Parathyroid adenoma (tissue), 2 donors: ENCODE measurements at regions not wholly inside any gene's neighbourhood (a gene's known extent, or its start where the extent isn't known, plus 50 kb on each side); places are given as distances from the start of the nearest gene placed in this dataset.
A peak's percentile ranks its signal among the peaks of the same experiment; 100 is the strongest.

Experiments used
- H2AFZ ChIP-seq: fragments of 300-600 bp; sonication (generic); one replicate; pipeline ENCODE4 v1.7.0; 2017; ENCODE audit warnings: antibody characterized with exemption, mild to moderate bottlenecking
- H3K27ac ChIP-seq: fragments of 300-600 bp; sonication (generic); one replicate; pipeline ENCODE4 v1.7.0; 2017
- H3K27me3 ChIP-seq: fragments of 300-600 bp; sonication (generic); one replicate; pipeline ENCODE4 v1.7.0; 2017; ENCODE audit warnings: low read length; ENCODE audit not compliant: control insufficient read depth, insufficient read depth
- H3K36me3 ChIP-seq: fragments of 300-600 bp; sonication (generic); one replicate; pipeline ENCODE4 v1.7.0; 2017; ENCODE audit warnings: low read length; ENCODE audit not compliant: control insufficient read depth, insufficient read depth
- H3K4me1 ChIP-seq: fragments of 300-600 bp; sonication (generic); one replicate; pipeline ENCODE4 v1.7.0; 2017; ENCODE audit warnings: control low read depth
- H3K4me2 ChIP-seq: fragments of 300-600 bp; sonication (generic); one replicate; pipeline ENCODE4 v1.7.0; 2017; ENCODE audit warnings: low read length
- H3K4me3 ChIP-seq: fragments of 300-600 bp; sonication (generic); one replicate; pipeline ENCODE4 v1.7.0; 2017; ENCODE audit warnings: low read depth, low read length
- H3K79me2 ChIP-seq: fragments of 300-600 bp; sonication (generic); one replicate; pipeline ENCODE4 v1.7.0; 2017; ENCODE audit warnings: control low read depth
- H3K9ac ChIP-seq: fragments of 300-600 bp; sonication (generic); one replicate; pipeline ENCODE4 v1.7.0; 2017; ENCODE audit warnings: mild to moderate bottlenecking
- H3K9me3 ChIP-seq: fragments of 300-600 bp; sonication (generic); one replicate; pipeline ENCODE4 v1.7.0; 2017; ENCODE audit warnings: low read length; ENCODE audit not compliant: control insufficient read depth
- TF ChIP-seq, protein P1 (sequence below): fragments of 300-600 bp; sonication (generic); IDR thresholded peaks from one replicate; pipeline ENCODE4 v1.7.0; 2017; ENCODE audit warnings: antibody characterized with exemption, mild to moderate bottlenecking
- donor health status: primary hyperparathyroidism.

DNA sequence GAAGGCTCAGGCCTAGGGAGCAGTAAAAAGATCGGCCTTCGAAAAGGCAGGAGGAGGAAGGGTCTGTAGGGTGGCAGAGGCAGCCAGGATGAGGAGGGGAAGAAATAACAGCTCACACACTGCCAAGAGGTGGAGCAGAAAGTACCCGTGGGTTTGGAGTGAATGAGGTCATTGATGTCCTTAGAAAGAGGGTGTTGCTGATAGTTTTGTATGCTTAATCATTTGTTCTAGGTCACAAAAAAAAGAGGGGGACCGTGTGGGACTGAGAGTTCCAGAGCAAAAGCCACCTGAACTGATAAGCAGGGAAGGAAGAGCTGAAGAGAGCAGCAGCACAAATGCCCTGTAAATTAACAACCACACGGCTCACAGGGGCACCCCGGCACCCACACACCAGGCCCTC lies 140.4 kb downstream of the FAM161A start:
- no peak overlapping the region for H3K4me3 ChIP-seq
- H3K27ac ChIP-seq, result no peak overlapping the region
- no peaks in the 10 kb centered on the region for H3K9me3 ChIP-seq
- TF ChIP-seq, protein P1, sequence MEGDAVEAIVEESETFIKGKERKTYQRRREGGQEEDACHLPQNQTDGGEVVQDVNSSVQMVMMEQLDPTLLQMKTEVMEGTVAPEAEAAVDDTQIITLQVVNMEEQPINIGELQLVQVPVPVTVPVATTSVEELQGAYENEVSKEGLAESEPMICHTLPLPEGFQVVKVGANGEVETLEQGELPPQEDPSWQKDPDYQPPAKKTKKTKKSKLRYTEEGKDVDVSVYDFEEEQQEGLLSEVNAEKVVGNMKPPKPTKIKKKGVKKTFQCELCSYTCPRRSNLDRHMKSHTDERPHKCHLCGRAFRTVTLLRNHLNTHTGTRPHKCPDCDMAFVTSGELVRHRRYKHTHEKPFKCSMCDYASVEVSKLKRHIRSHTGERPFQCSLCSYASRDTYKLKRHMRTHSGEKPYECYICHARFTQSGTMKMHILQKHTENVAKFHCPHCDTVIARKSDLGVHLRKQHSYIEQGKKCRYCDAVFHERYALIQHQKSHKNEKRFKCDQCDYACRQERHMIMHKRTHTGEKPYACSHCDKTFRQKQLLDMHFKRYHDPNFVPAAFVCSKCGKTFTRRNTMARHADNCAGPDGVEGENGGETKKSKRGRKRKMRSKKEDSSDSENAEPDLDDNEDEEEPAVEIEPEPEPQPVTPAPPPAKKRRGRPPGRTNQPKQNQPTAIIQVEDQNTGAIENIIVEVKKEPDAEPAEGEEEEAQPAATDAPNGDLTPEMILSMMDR, result no peak
- H3K36me3 ChIP-seq, result no peaks in the 10 kb centered on the region
- no peak overlapping the region for H3K4me2 ChIP-seq
- H3K79me2 ChIP-seq, result no peaks in the 10 kb centered on the region
- H3K4me1 ChIP-seq, result peaks cover 1% of the 10 kb centered on the region
- H3K9ac ChIP-seq, result no peak overlapping the region
- H2AFZ ChIP-seq, result no peak overlapping the region
- H3K27me3 ChIP-seq, result no peaks in the 10 kb centered on the region

DNA sequence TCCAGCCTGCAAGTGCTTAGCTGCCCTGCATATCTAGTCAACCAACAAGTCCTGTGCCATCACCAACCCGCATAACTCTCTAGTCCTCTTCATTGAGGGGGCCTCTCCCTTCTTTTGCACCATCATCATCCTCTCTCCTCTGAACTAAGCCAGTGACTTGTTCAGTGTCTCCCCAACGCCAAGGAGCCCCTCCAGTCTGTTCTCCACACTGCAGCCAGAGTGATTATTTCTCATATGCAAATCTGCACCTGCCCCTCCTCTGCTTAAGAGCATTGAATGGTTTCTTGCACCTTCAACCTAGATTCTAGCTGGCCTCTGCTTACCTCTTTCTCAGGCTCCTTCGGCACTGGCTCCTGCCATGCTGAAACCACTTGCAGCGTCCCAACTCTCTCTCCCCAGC lies 141.8 kb downstream of the FAM161A start:
- no peaks in the 10 kb centered on the region for H3K79me2 ChIP-seq
- no peaks in the 10 kb centered on the region for H3K36me3 ChIP-seq
- TF ChIP-seq, protein P1, result no peak

DNA sequence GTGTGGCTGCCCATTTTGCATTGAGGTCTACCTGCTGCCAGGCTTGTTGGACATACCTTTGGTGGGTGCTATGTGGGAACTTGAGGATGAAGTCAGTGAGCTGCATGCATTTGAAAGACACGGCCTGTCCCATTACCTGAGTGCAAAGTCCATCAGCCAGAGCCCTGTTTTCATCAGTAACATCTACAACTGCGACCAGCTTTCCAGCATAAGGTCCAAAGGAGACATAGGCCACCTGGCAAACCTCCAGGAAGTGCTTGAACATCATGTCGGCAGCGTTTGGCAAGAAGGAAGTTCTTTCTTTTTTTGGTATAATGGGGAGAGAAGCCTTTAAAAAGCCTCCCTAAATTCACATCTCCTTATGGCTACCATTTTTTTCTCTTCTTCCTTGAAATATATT lies 143.1 kb downstream of the FAM161A start:
- H3K27me3 ChIP-seq, result no peaks in the 10 kb centered on the region
- no peak overlapping the region for H3K4me3 ChIP-seq
- peaks cover 8% of the 10 kb centered on the region for H3K4me1 ChIP-seq
- TF ChIP-seq, protein P1, result no peak
- H3K27ac ChIP-seq, result no peak overlapping the region
- no peak overlapping the region for H3K4me2 ChIP-seq
- H3K9ac ChIP-seq, result no peak overlapping the region
- no peaks in the 10 kb centered on the region for H3K9me3 ChIP-seq
- H2AFZ ChIP-seq, result no peak overlapping the region
- H3K79me2 ChIP-seq, result no peaks in the 10 kb centered on the region
- H3K36me3 ChIP-seq, result no peaks in the 10 kb centered on the region

More for the DNA sequence above, 141.8 kb downstream of the FAM161A start:
- Histone ChIP-seq H3K9me3 (no peaks in the 10 kb centered on the region), H3K9ac (no peak overlapping the region), H3K4me1 (peaks cover 8% of the 10 kb centered on the region), H3K4me3 (no peak overlapping the region), H2AFZ (no peak overlapping the region), H3K27ac (no peak overlapping the region), H3K27me3 (no peaks in the 10 kb centered on the region), H3K4me2 (no peak overlapping the region)

DNA sequence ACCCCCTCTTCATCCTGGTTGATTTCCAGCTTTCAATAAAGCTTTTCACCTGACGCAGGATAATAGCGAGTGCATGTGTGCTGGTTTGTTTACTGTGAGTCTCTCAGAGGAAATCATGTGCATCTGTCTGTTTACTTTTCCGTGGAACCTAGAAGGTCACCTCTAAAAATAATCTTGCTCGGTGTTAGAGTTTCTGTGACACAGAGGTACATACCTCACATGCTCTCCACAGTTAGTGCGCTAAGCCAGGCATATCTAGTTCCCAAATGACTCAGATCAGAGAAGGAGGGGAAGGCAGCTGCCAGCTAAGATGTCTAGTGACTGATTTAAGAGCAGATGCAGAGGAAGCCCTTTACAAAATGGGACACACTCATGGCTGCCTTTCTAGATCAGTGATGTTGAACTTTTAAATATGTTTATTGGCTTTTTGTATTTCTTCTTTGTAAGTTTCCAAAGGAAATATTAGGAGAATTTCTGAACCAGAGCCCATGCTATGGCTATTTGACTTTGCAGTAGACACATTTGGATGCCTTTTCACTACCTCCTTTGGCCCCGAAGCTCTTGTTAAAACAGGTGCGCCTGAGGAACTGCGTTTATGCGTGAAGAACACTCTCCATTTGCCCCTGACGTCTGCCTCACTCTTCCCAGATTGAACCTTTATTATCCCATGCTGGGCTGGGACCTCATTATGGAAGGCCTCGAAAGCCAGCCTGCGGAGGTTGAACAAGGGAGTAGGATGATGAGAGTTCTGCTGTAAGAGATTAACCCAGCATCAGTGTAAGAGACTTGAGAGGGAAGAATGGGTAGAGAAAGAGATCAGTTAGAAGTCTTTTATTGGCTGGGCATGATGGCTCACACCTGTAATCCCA lies 145.6 kb downstream of the FAM161A start:
- Histone ChIP-seq H2AFZ (peak overlapping the region; percentile 88), H3K79me2 (no peaks in the 10 kb centered on the region), H3K4me2 (peak overlapping the region; percentile 46), H3K9ac (no peak overlapping the region), H3K9me3 (no peaks in the 10 kb centered on the region), H3K27me3 (no peaks in the 10 kb centered on the region), H3K27ac (peak overlapping the region; percentile 90), H3K36me3 (no peaks in the 10 kb centered on the region), H3K4me1 (peaks cover 8% of the 10 kb centered on the region), H3K4me3 (peak overlapping the region; percentile 17)
- TF ChIP-seq, protein P1, result no peak

DNA sequence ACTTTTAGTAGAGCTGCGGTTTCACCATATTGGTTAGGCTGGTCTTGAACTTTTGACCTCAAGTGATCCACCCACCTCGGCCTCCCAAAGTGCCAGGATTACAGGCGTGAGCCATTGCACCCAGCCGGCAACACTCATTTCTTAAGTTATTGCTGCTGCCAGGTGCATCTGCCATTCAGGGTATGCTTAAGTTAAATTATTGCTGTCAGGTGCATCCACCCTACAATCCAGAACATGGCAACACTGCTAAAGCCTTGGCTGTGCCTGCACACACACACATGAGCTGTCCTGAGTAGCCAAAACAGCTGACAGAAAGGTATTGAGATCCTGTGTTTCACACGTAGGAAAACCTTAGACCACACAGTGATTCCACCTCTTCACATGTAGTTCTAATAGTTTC lies 148.2 kb downstream of the FAM161A start:
- peaks cover 8% of the 10 kb centered on the region for H3K4me1 ChIP-seq
- H3K9ac ChIP-seq, result no peak overlapping the region
- no peaks in the 10 kb centered on the region for H3K79me2 ChIP-seq
- TF ChIP-seq, protein P1, result no peak
- H3K9me3 ChIP-seq, result no peaks in the 10 kb centered on the region
- no peaks in the 10 kb centered on the region for H3K36me3 ChIP-seq
- no peak overlapping the region for H3K4me2 ChIP-seq
- no peak overlapping the region for H3K27ac ChIP-seq
- no peaks in the 10 kb centered on the region for H3K27me3 ChIP-seq
- no peak overlapping the region for H3K4me3 ChIP-seq
- H2AFZ ChIP-seq, result peak overlapping the region; percentile 56
